HTR-8/SVneo (cell line): ENCODE measurements at regions not wholly inside any gene's neighbourhood (a gene's known extent, or its start where the extent isn't known, plus 50 kb on each side); places are given as distances from the start of the nearest gene placed in this dataset.
A peak's percentile ranks its signal among the peaks of the same experiment; 100 is the strongest.

Experiments
- DNase-seq: peaks from one replicate; pipeline ENCODE4 v3.0.0; 2011; ENCODE audit warnings: low spot score, mixed read lengths; ENCODE audit not compliant: insufficient read length
- FAIRE-seq: peaks from 2 replicates; lab custom pipeline; 2011; peaks lifted over from hg19 to GRCh38; lab: Jason Lieb, UNC

- DNase-seq (no peak), FAIRE-seq (peak; percentile 13)
Measured at GRCh38 chr18:22332590-22332989, 85.1 kb downstream of the CTAGE1 start.

DNA sequence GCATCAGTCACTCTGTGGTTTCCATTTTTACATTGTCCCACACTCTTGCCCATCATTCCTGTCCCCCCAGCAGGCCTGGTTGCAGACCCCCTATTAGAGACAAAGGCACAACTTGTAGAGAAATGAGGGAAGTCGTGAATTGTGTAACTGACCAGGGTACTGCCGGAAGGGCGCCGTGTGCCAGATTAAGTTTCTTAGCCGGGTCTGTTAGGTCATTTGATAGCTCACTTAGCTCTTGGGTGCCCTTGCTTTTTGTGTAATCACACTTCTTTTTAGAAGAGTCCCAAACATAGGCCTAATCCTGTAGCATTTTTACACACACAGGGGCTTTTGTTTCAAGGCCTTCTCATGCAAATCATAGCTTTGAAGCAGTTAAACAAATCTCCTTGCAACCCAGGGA is 87.2 kb downstream of the CTAGE1 start:
- FAIRE-seq (no peak), DNase-seq (no peak)

DNA sequence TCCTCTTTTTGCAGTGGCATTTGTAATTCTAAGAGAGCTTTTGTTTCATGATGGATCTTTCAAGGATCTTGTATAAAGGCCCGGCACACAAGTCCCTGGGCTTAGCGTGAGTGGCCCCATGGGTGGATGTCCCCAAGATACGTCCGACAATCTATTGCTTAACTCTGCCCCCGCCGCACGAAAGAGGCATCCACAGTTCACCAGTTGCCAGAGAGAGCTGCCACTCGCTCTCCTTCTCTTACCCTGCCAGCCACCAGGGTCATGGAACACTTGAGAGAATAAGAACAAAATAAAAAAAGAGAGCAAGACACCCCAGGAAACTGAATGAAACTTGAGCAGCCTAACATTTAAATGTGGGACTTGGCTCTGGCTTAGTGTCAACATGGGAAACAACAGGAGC is 92.3 kb downstream of the CTAGE1 start:
- FAIRE-seq (no peak), DNase-seq (no peak)

GRCh38 chr18:22324191-22325131 is 93.3 kb downstream of the CTAGE1 start:
- FAIRE-seq: no peak
- no peak for DNase-seq

GRCh38 chr18:22322243-22322691 is 95.4 kb downstream of the CTAGE1 start:
- no peak for FAIRE-seq
- DNase-seq: no peak

- FAIRE-seq: no peak
- DNase-seq: no peak
Measured at GRCh38 chr18:22320771-22321170, 96.9 kb downstream of the CTAGE1 start.

DNA sequence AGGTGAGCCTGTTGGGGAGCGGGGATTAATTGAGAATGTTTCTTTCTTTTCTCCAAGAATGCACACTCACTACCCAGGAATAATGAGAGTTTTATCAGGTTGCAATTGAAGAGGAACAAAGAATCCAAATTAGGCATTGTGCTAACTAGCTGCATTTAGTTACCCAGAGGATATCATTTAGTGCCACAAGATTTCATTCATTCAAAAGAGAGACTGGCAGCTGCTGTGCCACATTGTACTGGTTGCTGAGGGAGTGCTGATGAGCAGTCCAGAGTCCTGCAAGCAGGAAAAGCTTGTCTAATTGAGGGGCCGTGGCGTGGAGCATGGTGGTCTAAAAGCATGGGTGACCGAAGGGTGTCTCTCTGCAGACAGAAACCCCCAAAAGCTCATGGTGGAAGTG is 97.6 kb downstream of the CTAGE1 start:
- DNase-seq (no peak), FAIRE-seq (no peak)

GRCh38 chr18:22318745-22319407 is 98.8 kb downstream of the CTAGE1 start:
- FAIRE-seq (no peak), DNase-seq (no peak)

DNA sequence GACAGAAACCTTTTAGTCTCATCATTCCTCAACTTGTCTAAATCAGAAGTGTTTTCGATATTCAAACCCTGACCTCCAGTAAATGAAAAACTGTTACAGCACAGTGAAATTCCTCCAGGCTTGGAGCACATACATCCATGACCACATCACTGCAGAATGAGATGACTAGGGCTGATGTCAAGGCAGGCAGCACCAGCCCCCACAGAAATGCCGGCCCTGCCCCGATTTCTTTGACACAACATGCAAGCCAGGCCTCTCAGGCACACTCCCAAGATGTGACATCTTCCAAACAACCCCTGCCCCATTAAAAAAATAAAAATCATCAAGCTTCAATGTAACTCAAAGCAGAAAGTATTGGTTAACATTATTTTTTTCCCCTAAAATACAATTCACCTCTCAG is 103.3 kb downstream of the CTAGE1 start:
- FAIRE-seq (peak; percentile 86), DNase-seq (peak; percentile 50)

GRCh38 chr18:22314001-22314400 is 103.7 kb downstream of the CTAGE1 start:
- DNase-seq (no peak), FAIRE-seq (no peak)

- no peak for FAIRE-seq
Measured at GRCh38 chr18:22311301-22311700, 106.4 kb downstream of the CTAGE1 start.

GRCh38 chr18:22309191-22309590 is 108.5 kb downstream of the CTAGE1 start:
- no peak for DNase-seq
- no peak for FAIRE-seq

More at GRCh38 chr18:22311301-22311700, 106.4 kb downstream of the CTAGE1 start:
- DNase-seq: no peak

DNA sequence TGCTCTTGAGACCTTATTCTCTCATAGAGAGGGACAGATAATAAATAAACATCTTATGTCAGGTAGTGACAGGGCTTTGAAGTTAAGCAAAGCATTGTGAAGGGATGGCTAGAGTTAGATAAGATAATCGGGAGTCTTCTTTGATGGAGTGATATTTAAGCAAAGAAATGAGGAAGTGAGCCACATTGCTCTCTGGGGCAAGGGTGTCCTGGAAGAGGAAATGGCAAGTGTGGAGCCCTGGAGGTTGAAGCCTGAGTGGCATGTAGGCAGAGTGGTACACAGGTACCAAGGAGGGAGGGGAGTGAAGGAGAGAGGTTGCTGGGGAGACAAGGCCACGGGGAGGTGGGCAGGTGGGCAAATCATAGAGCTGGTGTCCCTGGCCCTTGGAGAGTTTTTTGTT is 110.2 kb downstream of the CTAGE1 start:
- FAIRE-seq (no peak), DNase-seq (no peak)

- DNase-seq (no peak), FAIRE-seq (no peak)
Measured at GRCh38 chr18:22303927-22304326, 113.8 kb downstream of the CTAGE1 start.

DNA sequence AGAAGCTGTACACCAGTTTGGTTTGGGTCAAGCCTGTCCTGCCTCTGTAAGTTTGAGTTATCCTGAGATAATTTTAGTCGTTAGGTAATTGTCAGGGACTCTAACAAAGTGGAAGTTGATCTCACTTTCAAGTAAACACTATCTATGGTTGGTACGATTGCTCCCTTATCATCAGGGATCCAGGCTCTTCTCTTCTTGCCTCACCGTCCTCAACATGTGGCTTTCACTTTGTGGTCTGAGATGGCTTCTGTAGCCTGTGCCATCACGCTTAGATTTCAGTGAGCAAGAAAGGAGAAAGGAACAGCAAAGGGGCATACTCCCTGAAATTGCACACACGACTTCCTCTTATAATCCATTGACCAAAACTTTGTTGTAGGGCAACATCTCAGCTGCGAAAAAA is 115.6 kb downstream of the CTAGE1 start:
- DNase-seq (no peak), FAIRE-seq (no peak)

DNA sequence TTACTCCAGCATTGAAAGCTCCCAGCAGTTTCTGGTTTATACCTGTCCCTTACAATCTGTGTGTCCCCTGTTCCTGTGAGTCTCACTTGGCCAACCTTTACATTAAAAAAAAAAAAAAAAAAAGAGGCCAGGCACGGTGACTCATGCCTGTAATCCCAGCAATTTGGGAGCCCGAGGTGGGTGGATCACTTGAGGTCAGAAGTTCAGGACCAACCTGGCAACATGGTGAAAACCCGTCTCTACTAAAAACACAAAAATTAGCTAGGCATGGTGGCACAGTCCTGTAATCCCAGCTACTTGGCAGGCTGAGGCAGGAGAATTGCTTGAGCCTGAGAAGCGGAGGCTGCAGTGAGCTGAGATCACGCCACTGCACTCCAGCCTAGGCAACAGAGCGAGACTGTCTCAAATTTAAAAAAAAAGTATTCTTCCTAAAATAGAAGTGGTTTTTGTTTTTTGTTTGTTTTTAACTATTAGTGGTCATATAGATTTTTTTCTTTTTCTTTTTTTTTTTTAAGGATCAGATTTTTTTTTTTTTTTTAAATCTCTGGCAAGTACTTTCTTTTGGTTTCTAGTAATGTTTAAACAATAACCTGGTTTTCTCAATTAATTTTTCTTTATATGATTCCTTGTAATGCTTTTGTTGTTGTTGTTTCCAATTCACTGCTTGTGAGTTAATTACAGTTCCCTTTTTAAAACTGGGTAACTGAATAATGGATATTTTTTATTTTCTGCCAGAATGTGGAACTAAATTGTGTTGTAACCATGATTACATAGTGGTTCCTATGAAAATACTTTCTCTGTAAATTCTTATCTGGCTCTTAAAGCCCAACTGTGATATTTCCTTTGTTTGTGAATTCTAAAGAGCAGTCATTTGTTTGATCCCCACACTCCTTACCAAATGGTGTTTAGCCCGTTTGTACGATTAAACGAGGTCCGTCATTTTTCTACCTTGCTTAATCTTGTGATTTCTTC is 116.8 kb downstream of the CTAGE1 start:
- DNase-seq (no peak), FAIRE-seq (no peak)

- FAIRE-seq (no peak), DNase-seq (no peak)
Measured at GRCh38 chr18:22297008-22297407, 120.7 kb downstream of the CTAGE1 start.

DNA sequence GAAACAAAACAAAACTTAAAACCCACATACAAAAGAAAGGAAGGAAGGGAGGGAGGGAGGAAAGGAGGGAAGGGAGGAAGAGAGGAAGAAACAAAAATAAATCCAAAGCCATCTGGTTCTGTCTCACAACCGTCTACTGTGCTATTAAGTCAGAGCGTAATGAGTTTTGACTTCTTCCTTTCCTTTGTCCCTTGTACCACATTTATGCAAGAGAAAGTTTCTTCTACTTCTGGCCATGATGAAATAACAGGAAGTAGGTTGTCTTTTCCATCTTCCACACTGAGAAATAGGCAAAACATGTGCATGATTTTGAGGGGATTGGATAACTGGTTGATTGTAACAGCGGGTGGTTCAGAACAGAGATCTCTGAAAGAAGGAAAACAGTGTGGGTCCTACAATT is 121.4 kb downstream of the CTAGE1 start:
- DNase-seq (no peak), FAIRE-seq (no peak)

GRCh38 chr18:22293417-22293816 is 124.0 kb downstream of the GATA6 start:
- FAIRE-seq (no peak), DNase-seq (peak; percentile 25)

DNA sequence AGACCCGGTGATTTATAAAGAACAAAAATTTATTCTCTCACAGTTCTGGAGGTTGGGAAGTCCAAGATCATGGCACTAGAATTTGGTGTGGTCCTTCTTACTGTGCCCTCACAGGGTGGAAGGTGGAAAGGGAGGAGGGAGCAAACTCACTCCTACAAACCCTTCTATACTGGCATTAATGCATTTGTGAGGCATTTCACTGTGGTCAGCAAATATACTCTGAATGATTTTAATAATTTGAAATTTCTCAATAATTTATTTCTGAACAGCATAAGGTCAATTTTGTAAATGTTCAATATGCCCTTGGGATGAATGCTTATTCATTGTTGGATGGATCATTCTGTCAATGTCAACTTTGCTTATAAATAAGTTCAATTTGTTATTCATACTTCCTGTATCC is 120.6 kb downstream of the GATA6 start:
- no peak for FAIRE-seq
- no peak for DNase-seq
